Endothelial cell of umbilical vein (primary cell): ENCODE measurements at regions not wholly inside any gene's neighbourhood (a gene's known extent, or its start where the extent isn't known, plus 50 kb on each side); places are given as distances from the start of the nearest gene placed in this dataset.

Experiments used
- BruUV-seq: library from RNA; stranded (reverse); fragments of 400-500 nt; replicated peaks from 2 replicates; lab custom pipeline; 2021; lab: Mats Ljungman, UMichigan
- CTCF ChIA-PET: fragments of 300-600, 350-600 bp; sonication (Branson Sonifier 250); formaldehyde crosslinking; loops from one replicate; lab custom pipeline; 2021; ENCODE audit warnings: antibody characterized with exemption, inconsistent platforms; lab: Charles Lee
- POLR2A ChIA-PET: fragments of 300-600, 350-600 bp; sonication (Branson Sonifier 250); formaldehyde crosslinking; loops from one replicate; lab custom pipeline; 2021; ENCODE audit warnings: antibody characterized with exemption, inconsistent platforms; lab: Charles Lee
- DNase-seq: peaks from one replicate; pipeline ENCODE4 v3.0.0-alpha.2; 2011; ENCODE audit warnings: low read depth, low spot score
- FAIRE-seq: peaks from 2 replicates; lab custom pipeline; 2011; peaks lifted over from hg19 to GRCh38; lab: Jason Lieb, UNC
- H2AFZ ChIP-seq: 2 replicates; pipeline ENCODE4 v1.6.0; 2012; ENCODE audit warnings: low read depth, low read length, control low read depth, inconsistent platforms
- H3K27ac ChIP-seq: 2 replicates; pipeline ENCODE4 v1.5.1; 2011; ENCODE audit warnings: low read depth, mild to moderate bottlenecking, control low read depth, low read length, moderate library complexity; ENCODE audit not compliant: insufficient read depth
- H3K27me3 ChIP-seq, 2 experiments: 2 replicates each; pipeline versions ENCODE4 v1.6.0 to v1.6.1; 2011; ENCODE audit warnings: low read length in 2 of 2, mixed read lengths in 1 of 2; ENCODE audit not compliant: control insufficient read depth in 2 of 2, insufficient read depth in 2 of 2
- H3K36me3 ChIP-seq, 2 experiments: 2 replicates in 1 of 2; 3 replicates in 1 of 2; pipeline ENCODE4 v1.5.1; 2011; ENCODE audit warnings: low read length in 2 of 2, mild to moderate bottlenecking in 1 of 2, moderate library complexity in 1 of 2; ENCODE audit not compliant: control insufficient read depth in 2 of 2, insufficient read depth in 2 of 2; ENCODE audit errors: extremely low read depth in 1 of 2
- H3K4me1 ChIP-seq: 3 replicates; pipeline ENCODE4 v1.5.1; 2011; ENCODE audit warnings: mild to moderate bottlenecking, low read length; ENCODE audit not compliant: control insufficient read depth, insufficient read depth; ENCODE audit errors: extremely low read depth
- H3K4me2 ChIP-seq: 2 replicates; pipeline ENCODE4 v1.6.1; 2011; ENCODE audit warnings: low read length, control low read depth, mixed read lengths; ENCODE audit not compliant: insufficient read depth
- H3K4me3 ChIP-seq, 3 experiments: fragments of 200-600 bp in 1 of 3; sonication (generic), shearing (Covaris generic) in 1 of 3; replicated peaks in 1 of 3; 2 replicates each; pipeline ENCODE4 v1.5.1; 2011 to 2016; ENCODE audit warnings: control low read depth in 3 of 3, low read length in 3 of 3, mild to moderate bottlenecking in 2 of 3, inconsistent platforms in 1 of 3, low read depth in 1 of 3, moderate library complexity in 1 of 3; ENCODE audit not compliant: insufficient read depth in 1 of 3
- H3K79me2 ChIP-seq: 2 replicates; pipeline ENCODE4 v1.6.0; 2012; ENCODE audit warnings: low read length, inconsistent platforms; ENCODE audit not compliant: control insufficient read depth, insufficient read depth
- H3K9ac ChIP-seq: replicated peaks from 2 replicates; pipeline ENCODE3; 2011; ENCODE audit warnings: low read length, control low read depth; ENCODE audit not compliant: insufficient read depth; ENCODE audit errors: extremely low read depth
- H3K9me1 ChIP-seq: replicated peaks from 3 replicates; pipeline ENCODE4 v1.6.0; 2011; ENCODE audit warnings: mild to moderate bottlenecking, low read length; ENCODE audit not compliant: control insufficient read depth, insufficient read depth; ENCODE audit errors: extremely low read depth
- H3K9me3 ChIP-seq: replicated peaks from 2 replicates; pipeline ENCODE4 v1.5.1; 2012; ENCODE audit warnings: low read length, inconsistent platforms; ENCODE audit not compliant: control insufficient read depth, insufficient read depth
- H4K20me1 ChIP-seq: replicated peaks from 2 replicates; pipeline ENCODE3; 2011; ENCODE audit warnings: mild to moderate bottlenecking, low read length; ENCODE audit not compliant: control insufficient read depth, insufficient read depth; ENCODE audit errors: extremely low read depth
- EZH2 ChIP-seq: IDR thresholded peaks from 2 replicates; pipeline ENCODE4 v1.6.1; 2012; ENCODE audit warnings: borderline replicate concordance, low read depth, mild to moderate bottlenecking, moderate library complexity, low read length, inconsistent platforms; ENCODE audit not compliant: severe bottlenecking
- FOS ChIP-seq: IDR thresholded peaks from 2 replicates; pipeline ENCODE4 v1.6.1; 2011; ENCODE audit warnings: mild to moderate bottlenecking, low read length, moderate library complexity, borderline replicate concordance; ENCODE audit not compliant: insufficient read depth
- GATA2 ChIP-seq: IDR thresholded peaks from 2 replicates; pipeline ENCODE4 v1.7.0; 2011; ENCODE audit warnings: low read depth, mild to moderate bottlenecking, moderate library complexity, mixed read lengths, low read length; ENCODE audit not compliant: insufficient read length, insufficient read depth
- JUN ChIP-seq: IDR thresholded peaks from 2 replicates; pipeline ENCODE4 v1.6.1; 2011; ENCODE audit warnings: borderline replicate concordance, low read depth; ENCODE audit not compliant: insufficient read length, insufficient read depth
- MYC ChIP-seq: IDR thresholded peaks from one replicate; pipeline ENCODE4 v1.6.1; 2011; ENCODE audit warnings: mild to moderate bottlenecking, low read depth, low read length
- POLR2A ChIP-seq: IDR thresholded peaks from 2 replicates; pipeline ENCODE4 v1.6.1; 2012; ENCODE audit warnings: low read depth, mild to moderate bottlenecking, control low read depth, low read length
- POLR2AphosphoS5 ChIP-seq: IDR thresholded peaks from 2 replicates; pipeline ENCODE4 v1.6.1; 2012; ENCODE audit warnings: low read depth, mild to moderate bottlenecking, control low read depth, low read length, moderate library complexity; ENCODE audit not compliant: insufficient read depth
- dilution Hi-C: fragments of 300-500 bp; cut with MboI; formaldehyde crosslinking; loops from one replicate; pipeline ENCODE4 v1.15.0; 2019; ENCODE audit warnings: low sequenced_read_pairs; ENCODE audit not compliant: extremely low pct_ligation_motif_present
- intact Hi-C: fragments of 100-400 bp; cut with micrococcal nuclease; formaldehyde crosslinking; loops from one replicate; pipeline ENCODE4 v1.10.0; 2022
- TF ChIP-seq, protein P1 (sequence below): IDR thresholded peaks from 2 replicates; pipeline ENCODE4 v1.6.1; 2011; ENCODE audit not compliant: insufficient read depth, insufficient read length
- TF ChIP-seq, protein P2 (sequence below), 2 donors: IDR thresholded peaks; 1 replicate in 1 of 2; 2 replicates in 1 of 2; pipeline ENCODE4 v1.5.1; 2011; ENCODE audit warnings: low read length in 2 of 2, mild to moderate bottlenecking in 2 of 2, moderate library complexity in 2 of 2, control low read depth in 1 of 2, inconsistent platforms in 1 of 2, low read depth in 1 of 2; ENCODE audit not compliant: insufficient read depth in 1 of 2; ENCODE audit errors: extremely low read depth in 1 of 2

DNA sequence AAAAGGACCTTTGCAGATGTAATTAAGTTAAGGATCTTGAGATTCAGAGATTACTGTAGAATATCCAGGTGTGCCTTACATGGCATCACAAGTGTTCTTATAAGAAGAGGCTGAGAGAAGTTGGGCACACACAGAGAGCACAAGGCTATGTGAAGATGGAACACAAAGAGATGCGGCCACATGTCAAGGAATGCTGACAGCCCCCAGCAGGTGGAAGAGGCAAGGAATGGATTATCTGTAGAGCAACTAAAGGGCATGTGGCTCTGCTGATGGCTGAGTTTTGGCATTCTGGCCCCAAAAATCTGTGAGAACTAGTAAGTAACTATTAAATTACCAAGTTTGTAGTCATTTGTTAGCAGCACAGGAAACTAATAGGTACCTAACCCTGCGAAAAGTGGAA lies 640.7 kb upstream of the PCDH15 start:
- H2AFZ ChIP-seq: no peak overlapping the region
- no TSS peak for BruUV-seq
- dilution Hi-C loops (no loop called here), intact Hi-C loops (no loop called here)
- H3K79me2 ChIP-seq: no peaks in the 10 kb centered on the region
- no peak for DNase-seq
- no peak overlapping the region for H3K9ac ChIP-seq
- no peak overlapping the region for H3K4me3 ChIP-seq
- TF ChIP-seq FOS (no peak), EZH2 (no peak)
- TF ChIP-seq, protein P1, sequence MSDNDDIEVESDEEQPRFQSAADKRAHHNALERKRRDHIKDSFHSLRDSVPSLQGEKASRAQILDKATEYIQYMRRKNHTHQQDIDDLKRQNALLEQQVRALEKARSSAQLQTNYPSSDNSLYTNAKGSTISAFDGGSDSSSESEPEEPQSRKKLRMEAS: no peak
- no peaks in the 10 kb centered on the region for H3K36me3 ChIP-seq
- H3K4me2 ChIP-seq: no peak overlapping the region
- ChIA-PET POLR2A (no interaction called here), CTCF (no interaction called here)
- no peaks in the 10 kb centered on the region for H3K4me1 ChIP-seq
- no peak overlapping the region for H3K27ac ChIP-seq
- FAIRE-seq: no peak
- no peaks in the 10 kb centered on the region for H3K9me1 ChIP-seq
- no peaks in the 10 kb centered on the region for H4K20me1 ChIP-seq
- no peaks in the 10 kb centered on the region for H3K9me3 ChIP-seq
- H3K27me3 ChIP-seq: no peaks in the 10 kb centered on the region

DNA sequence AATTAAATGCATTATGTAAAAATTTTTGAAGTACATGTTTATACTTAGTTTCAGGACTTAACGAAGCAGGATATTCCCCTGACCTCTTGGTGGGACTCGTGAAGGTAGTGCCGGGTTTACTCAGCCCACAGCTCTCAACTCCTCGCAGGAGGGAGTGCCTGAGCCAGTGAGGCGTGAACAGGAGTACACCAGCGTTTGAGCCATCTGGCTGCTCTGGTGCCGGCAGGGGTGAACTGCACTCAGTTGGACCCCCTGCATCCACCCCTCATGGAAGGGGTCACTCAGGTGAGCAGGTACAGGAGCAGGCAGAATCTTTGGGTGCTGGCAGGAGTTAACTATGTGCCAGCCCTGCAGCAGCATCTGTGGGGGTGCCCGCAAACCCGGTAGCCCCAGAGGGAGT lies 625.1 kb upstream of the PCDH15 start:
- no peaks in the 10 kb centered on the region for H4K20me1 ChIP-seq
- H3K27me3 ChIP-seq: no peaks in the 10 kb centered on the region
- H2AFZ ChIP-seq: no peak overlapping the region
- intact Hi-C loops: no loop called here
- H3K9me1 ChIP-seq: no peaks in the 10 kb centered on the region
- no peak for FAIRE-seq
- H3K9ac ChIP-seq: no peak overlapping the region
- dilution Hi-C loops: no loop called here
- H3K27ac ChIP-seq: no peak overlapping the region
- no peaks in the 10 kb centered on the region for H3K4me1 ChIP-seq
- H3K4me2 ChIP-seq: no peak overlapping the region
- no peak for DNase-seq
- ChIA-PET CTCF (interaction anchor here (1.6 kb wide), 1 partner anchor 16 kb away, joined by 3 read pairs; no protein-coding TSS in a partner anchor), POLR2A (no interaction called here)
- no TSS peak for BruUV-seq
- no peaks in the 10 kb centered on the region for H3K9me3 ChIP-seq
- H3K36me3 ChIP-seq: no peaks in the 10 kb centered on the region
- no peaks in the 10 kb centered on the region for H3K79me2 ChIP-seq
- TF ChIP-seq, protein P2, sequence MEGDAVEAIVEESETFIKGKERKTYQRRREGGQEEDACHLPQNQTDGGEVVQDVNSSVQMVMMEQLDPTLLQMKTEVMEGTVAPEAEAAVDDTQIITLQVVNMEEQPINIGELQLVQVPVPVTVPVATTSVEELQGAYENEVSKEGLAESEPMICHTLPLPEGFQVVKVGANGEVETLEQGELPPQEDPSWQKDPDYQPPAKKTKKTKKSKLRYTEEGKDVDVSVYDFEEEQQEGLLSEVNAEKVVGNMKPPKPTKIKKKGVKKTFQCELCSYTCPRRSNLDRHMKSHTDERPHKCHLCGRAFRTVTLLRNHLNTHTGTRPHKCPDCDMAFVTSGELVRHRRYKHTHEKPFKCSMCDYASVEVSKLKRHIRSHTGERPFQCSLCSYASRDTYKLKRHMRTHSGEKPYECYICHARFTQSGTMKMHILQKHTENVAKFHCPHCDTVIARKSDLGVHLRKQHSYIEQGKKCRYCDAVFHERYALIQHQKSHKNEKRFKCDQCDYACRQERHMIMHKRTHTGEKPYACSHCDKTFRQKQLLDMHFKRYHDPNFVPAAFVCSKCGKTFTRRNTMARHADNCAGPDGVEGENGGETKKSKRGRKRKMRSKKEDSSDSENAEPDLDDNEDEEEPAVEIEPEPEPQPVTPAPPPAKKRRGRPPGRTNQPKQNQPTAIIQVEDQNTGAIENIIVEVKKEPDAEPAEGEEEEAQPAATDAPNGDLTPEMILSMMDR (IDR thresholded peaks at IDR 0.05; ENCODE audit: extremely low read depth in 1 of 2, insufficient read depth in 1 of 2, low read depth in 1 of 2, low read length in 2 of 2): no peak
- TF ChIP-seq, protein P1: no peak
- no peak for TF ChIP-seq EZH2
- no peak for TF ChIP-seq JUN
- no peak for TF ChIP-seq GATA2
- no peak for TF ChIP-seq FOS
- TF ChIP-seq MYC: no peak
- no peak for TF ChIP-seq POLR2AphosphoS5
- no peak for TF ChIP-seq POLR2A
- H3K4me3 ChIP-seq: no peak overlapping the region
